ENCODE measurements at regions not wholly inside any gene's neighbourhood (a gene's known extent, or its start where the extent isn't known, plus 50 kb on each side); places are given as distances from the start of the nearest gene placed in this dataset.

- Histone ChIP-seq H3K9ac (replicated peaks; ENCODE audit: extremely low read depth, insufficient read depth, low read length) (no peak overlapping the region), H3K9me1 (replicated peaks; ENCODE audit: control insufficient read depth, extremely low read depth, insufficient read depth, low read length) (no peaks in the 10 kb centered on the region), H3K4me2 (ENCODE audit: insufficient read depth, low read length) (no peak overlapping the region), H3K27ac (ENCODE audit: insufficient read depth, low read depth, low read length) (no peak overlapping the region), H2AFZ (ENCODE audit: low read depth, low read length) (no peak overlapping the region), H3K79me2 (ENCODE audit: control insufficient read depth, insufficient read depth, low read length) (no peaks in the 10 kb centered on the region), H3K9me3 (replicated peaks; ENCODE audit: control insufficient read depth, insufficient read depth, low read length) (peaks cover 2% of the 10 kb centered on the region), H3K36me3 (ENCODE audit: control insufficient read depth in 2 of 2, extremely low read depth in 1 of 2, insufficient read depth in 2 of 2, low read length in 2 of 2) (no peaks in the 10 kb centered on the region), H3K4me1 (ENCODE audit: control insufficient read depth, extremely low read depth, insufficient read depth, low read length) (no peaks in the 10 kb centered on the region), H3K4me3 (replicated peaks in 1 of 3; ENCODE audit: insufficient read depth in 1 of 3, low read depth in 1 of 3, low read length in 3 of 3) (no peak overlapping the region), H3K27me3 (ENCODE audit: control insufficient read depth in 2 of 2, insufficient read depth in 2 of 2, low read length in 2 of 2) (no peaks in the 10 kb centered on the region), H4K20me1 (replicated peaks; ENCODE audit: control insufficient read depth, extremely low read depth, insufficient read depth, low read length) (no peaks in the 10 kb centered on the region)
- BruUV-seq (replicated peaks): no TSS peak
- intact Hi-C loops (cut with micrococcal nuclease) (no loop called here), dilution Hi-C loops (cut with MboI; ENCODE audit: extremely low pct_ligation_motif_present, low sequenced_read_pairs) (no loop called here)
- ChIA-PET CTCF (no interaction called here), POLR2A (no interaction called here)
- no peak for TF ChIP-seq POLR2AphosphoS5 (IDR thresholded peaks at IDR 0.05; ENCODE audit: insufficient read depth, low read depth, low read length)
- no peak for TF ChIP-seq MYC (IDR thresholded peaks at IDR 0.05; ENCODE audit: low read depth, low read length)
- no peak for TF ChIP-seq GATA2 (IDR thresholded peaks at IDR 0.05; ENCODE audit: insufficient read depth, insufficient read length, low read depth, low read length)
- no peak for TF ChIP-seq CTCF (IDR thresholded peaks at IDR 0.05; ENCODE audit: extremely low read depth in 1 of 2, insufficient read depth in 1 of 2, low read depth in 1 of 2, low read length in 2 of 2)
- no peak for TF ChIP-seq EZH2 (IDR thresholded peaks at IDR 0.05; ENCODE audit: borderline replicate concordance, low read depth, low read length, severe bottlenecking)
- TF ChIP-seq JUN (IDR thresholded peaks at IDR 0.05; ENCODE audit: borderline replicate concordance, insufficient read depth, insufficient read length, low read depth): no peak
- TF ChIP-seq MAX (IDR thresholded peaks at IDR 0.05; ENCODE audit: insufficient read depth, insufficient read length): no peak
- no peak for TF ChIP-seq FOS (IDR thresholded peaks at IDR 0.05; ENCODE audit: borderline replicate concordance, insufficient read depth, low read length)
- TF ChIP-seq POLR2A (IDR thresholded peaks at IDR 0.05; ENCODE audit: low read depth, low read length): no peak
- FAIRE-seq: no peak
- no peak for DNase-seq (ENCODE audit: low read depth, low spot score)
Measured at GRCh38 chr11:97487387-97487786, 1097.6 kb downstream of the JRKL start.

All from endothelial cell of umbilical vein (primary cell).